Activated naive CD4-positive, alpha-beta T cell treated with anti-CD3 and anti-CD28 coated beads, Interleukin-2, amount 50 U/mL, for 72 hours (primary cell): ENCODE measurements at regions not wholly inside any gene's neighbourhood (a gene's known extent, or its start where the extent isn't known, plus 50 kb on each side); places are given as distances from the start of the nearest gene placed in this dataset.
"Not testable (repeated sequence)": the region's sequence is repeated elsewhere in the genome, so short reads cannot be mapped to it uniquely, and the experiment has no call there.

Experiments used
- ATAC-seq, 2 donors: fragments of 150-1000 bp; cut with Tn5 transposase; 2 replicates each; pipeline ENCODE4 v1.10.0; 2021; ENCODE audit warnings: mild to moderate bottlenecking in 2 of 2, moderate library complexity in 2 of 2
- DNase-seq, 2 donors: peaks; one replicate each; pipeline ENCODE4 v3.0.0; 2021 to 2022; ENCODE audit warnings: low spot score in 2 of 2
- H3K27ac Mint-ChIP-seq, 2 donors: one replicate each; pipeline ENCODE4 v1.8.0; 2022; ENCODE audit warnings: mild to moderate bottlenecking in 2 of 2, mixed read lengths in 2 of 2
- H3K36me3 Mint-ChIP-seq, 2 donors: one replicate each; pipeline ENCODE4 v1.8.0; 2022; ENCODE audit warnings: mixed read lengths in 2 of 2
- H3K9me3 Mint-ChIP-seq, 2 donors: one replicate each; pipeline ENCODE4 v1.8.0; 2022; ENCODE audit warnings: mixed read lengths in 2 of 2

- Mint-ChIP-seq H3K27ac (no peak overlapping the region), H3K9me3 (no peaks in the 10 kb centered on the region)
Observed at GRCh38 chr3:170814822-170815221, 55.2 kb downstream of the RPL22L1 start.

GRCh38 chr3:170813266-170813665, 56.7 kb downstream of the RPL22L1 start:
- no peak overlapping the region for H3K27ac Mint-ChIP-seq
- no peak for ATAC-seq
- no peaks in the 10 kb centered on the region for H3K9me3 Mint-ChIP-seq
- DNase-seq = no peak
- no peaks in the 10 kb centered on the region for H3K36me3 Mint-ChIP-seq

More at GRCh38 chr3:170814822-170815221, 55.2 kb downstream of the RPL22L1 start:
- no peaks in the 10 kb centered on the region for H3K36me3 Mint-ChIP-seq
- no peak for ATAC-seq
- DNase-seq = no peak

- Mint-ChIP-seq H3K27ac (no peak overlapping the region), H3K9me3 (no peaks in the 10 kb centered on the region), H3K36me3 (no peaks in the 10 kb centered on the region)
- ATAC-seq (peak; percentile 69 to 82), DNase-seq (peak in 1 of 2 donors; percentile 72)
Observed at GRCh38 chr3:170811928-170812591, 57.9 kb downstream of the RPL22L1 start.

- Mint-ChIP-seq H3K36me3 (no peaks in the 10 kb centered on the region), H3K9me3 (no peaks in the 10 kb centered on the region), H3K27ac (no peak overlapping the region)
- no peak for DNase-seq
- no peak for ATAC-seq
Observed at GRCh38 chr3:170811515-170811914, 58.5 kb downstream of the RPL22L1 start.

- H3K27ac Mint-ChIP-seq = no peak overlapping the region
- H3K9me3 Mint-ChIP-seq = no peaks in the 10 kb centered on the region
- DNase-seq = no peak
Observed at GRCh38 chr3:170809975-170810357, 60.0 kb downstream of the RPL22L1 start.

GRCh38 chr3:170809007-170809974, 60.7 kb downstream of the RPL22L1 start:
- ATAC-seq (peak; percentile 28 to 44), DNase-seq (no peak)
- no peaks in the 10 kb centered on the region for H3K9me3 Mint-ChIP-seq
- no peak overlapping the region for H3K27ac Mint-ChIP-seq
- H3K36me3 Mint-ChIP-seq = peaks cover 0 to 7% of the 10 kb centered on the region in 2 donors

More at GRCh38 chr3:170809975-170810357, 60.0 kb downstream of the RPL22L1 start:
- ATAC-seq = no peak
- H3K36me3 Mint-ChIP-seq = peaks cover 0 to 5% of the 10 kb centered on the region in 2 donors

- DNase-seq = no peak
- no peak overlapping the region for H3K27ac Mint-ChIP-seq
- no peaks in the 10 kb centered on the region for H3K9me3 Mint-ChIP-seq
- H3K36me3 Mint-ChIP-seq = peaks cover 0 to 7% of the 10 kb centered on the region in 2 donors
- ATAC-seq = no peak
Observed at GRCh38 chr3:170808041-170808440, 62.0 kb downstream of the RPL22L1 start.

GRCh38 chr3:170806676-170807075, 63.3 kb downstream of the RPL22L1 start:
- Mint-ChIP-seq H3K27ac (no peak overlapping the region), H3K36me3 (peaks cover 0 to 7% of the 10 kb centered on the region in 2 donors), H3K9me3 (no peaks in the 10 kb centered on the region)
- no peak for ATAC-seq
- DNase-seq = no peak

- Mint-ChIP-seq H3K27ac (no peak overlapping the region), H3K9me3 (no peaks in the 10 kb centered on the region), H3K36me3 (peaks cover 0 to 7% of the 10 kb centered on the region in 2 donors)
- no peak for ATAC-seq
- DNase-seq = no peak
Observed at GRCh38 chr3:170806141-170806540, 63.9 kb downstream of the RPL22L1 start.

- H3K27ac Mint-ChIP-seq, H3K9me3 Mint-ChIP-seq, ATAC-seq, DNase-seq, H3K36me3 Mint-ChIP-seq: not testable (repeated sequence)
Observed at GRCh38 chr3:170805296-170805695, 64.7 kb downstream of the RPL22L1 start.

GRCh38 chr3:170804634-170805033, 65.4 kb downstream of the RPL22L1 start:
- H3K27ac Mint-ChIP-seq, H3K36me3 Mint-ChIP-seq, ATAC-seq, DNase-seq, H3K9me3 Mint-ChIP-seq: not testable (repeated sequence)

- peaks cover 0 to 7% of the 10 kb centered on the region in 2 donors for H3K36me3 Mint-ChIP-seq
- H3K9me3 Mint-ChIP-seq = no peaks in the 10 kb centered on the region
- H3K27ac Mint-ChIP-seq = no peak overlapping the region
- no peak for DNase-seq
- no peak for ATAC-seq
Observed at GRCh38 chr3:170804078-170804477, 65.9 kb downstream of the RPL22L1 start.

- DNase-seq (no peak), ATAC-seq (no peak)
- peaks cover 0 to 7% of the 10 kb centered on the region in 2 donors for H3K36me3 Mint-ChIP-seq
- H3K9me3 Mint-ChIP-seq = no peaks in the 10 kb centered on the region
- no peak overlapping the region for H3K27ac Mint-ChIP-seq
Observed at GRCh38 chr3:170802164-170803151, 67.5 kb downstream of the RPL22L1 start.

- Mint-ChIP-seq H3K36me3 (peaks cover 0 to 7% of the 10 kb centered on the region in 2 donors), H3K9me3 (no peaks in the 10 kb centered on the region), H3K27ac (no peak overlapping the region)
- DNase-seq (no peak), ATAC-seq (no peak)
Observed at GRCh38 chr3:170801597-170801996, 68.4 kb downstream of the RPL22L1 start.

GRCh38 chr3:170800275-170800674, 69.7 kb downstream of the RPL22L1 start:
- not testable (repeated sequence) for DNase-seq, ATAC-seq, H3K36me3 Mint-ChIP-seq, H3K9me3 Mint-ChIP-seq, H3K27ac Mint-ChIP-seq

GRCh38 chr3:170799009-170799408, 71.0 kb downstream of the RPL22L1 start:
- no peak overlapping the region for H3K27ac Mint-ChIP-seq
- DNase-seq = no peak
- no peaks in the 10 kb centered on the region for H3K36me3 Mint-ChIP-seq
- no peaks in the 10 kb centered on the region for H3K9me3 Mint-ChIP-seq
- no peak for ATAC-seq
